HepG2 (cell line): ENCODE measurements at regions not wholly inside any gene's neighbourhood (a gene's known extent, or its start where the extent isn't known, plus 50 kb on each side); places are given as distances from the start of the nearest gene placed in this dataset.

ENCODE experiments used
- ATAC-seq: fragments of 200-7000 bp; cut with Tn5 transposase; 3 replicates; pipeline ENCODE4 v1.9.1; 2020; ENCODE audit warnings: mild to moderate bottlenecking, moderate library complexity
- BruUV-seq: library from RNA; stranded (reverse); fragments of 400-500 nt; replicated peaks from 2 replicates; lab custom pipeline; 2021; lab: Mats Ljungman, UMichigan
- CTCF ChIA-PET: fragments of 300-600 bp; formaldehyde crosslinking; extraction: SDS; loops from one replicate; lab custom pipeline; 2021; ENCODE audit warnings: low total read pairs, inconsistent platforms, low intra/inter-chr PET ratio; lab: Yijun Ruan, JAX
- POLR2A ChIA-PET: fragments of 350-600 bp; sonication (Branson Sonifier 250); formaldehyde crosslinking; loops from one replicate; lab custom pipeline; 2020; ENCODE audit warnings: antibody characterized with exemption, inconsistent platforms; lab: Yijun Ruan, JAX
- DNase-seq: peaks from one replicate; pipeline ENCODE4 v3.0.0-alpha.2; 2015; ENCODE audit warnings: low spot score
- FAIRE-seq: peaks from 3 replicates; lab custom pipeline; 2011; peaks lifted over from hg19 to GRCh38; lab: Jason Lieb, UNC
- H2AFZ ChIP-seq: one replicate; pipeline ENCODE4 v1.6.1; 2011; ENCODE audit warnings: low read length, inconsistent platforms
- H3K27ac ChIP-seq: fragments of 300-600 bp; 3 replicates; pipeline ENCODE4 v1.8.0; 2011; ENCODE audit warnings: mixed run types, mild to moderate bottlenecking, mixed read lengths, low read length, inconsistent platforms; ENCODE audit not compliant: insufficient read depth; ENCODE audit errors: extremely low read length
- H3K27me3 ChIP-seq, 2 experiments: fragments of 200-600 bp in 1 of 2; 2 replicates in 1 of 2; 3 replicates in 1 of 2; pipeline versions ENCODE4 v1.6.0 to v1.8.0; 2011; ENCODE audit warnings: low read length in 2 of 2, mild to moderate bottlenecking in 2 of 2, moderate library complexity in 2 of 2, inconsistent platforms in 1 of 2; ENCODE audit not compliant: insufficient read depth in 2 of 2, control insufficient read depth in 1 of 2
- H3K36me3 ChIP-seq, 2 experiments: fragments of 200-600 bp in 1 of 2; replicated peaks in 1 of 2; 2 replicates in 1 of 2; 3 replicates in 1 of 2; pipeline versions ENCODE4 v1.5.1 to v1.8.0; 2011; ENCODE audit warnings: low read length in 2 of 2, inconsistent platforms in 1 of 2; ENCODE audit not compliant: insufficient read depth in 2 of 2, control insufficient read depth in 1 of 2
- H3K4me1 ChIP-seq: 2 replicates; pipeline ENCODE4 v1.5.1; 2012; ENCODE audit warnings: low read length, inconsistent platforms; ENCODE audit not compliant: insufficient read depth
- H3K4me2 ChIP-seq: 2 replicates; pipeline ENCODE4 v1.6.0; 2011; ENCODE audit warnings: low read depth, low read length, inconsistent platforms
- H3K4me3 ChIP-seq, 3 experiments: fragments of 200-600 bp in 1 of 3; sonication (generic), shearing (Covaris generic) in 1 of 3; replicated peaks in 1 of 3; 2 replicates each; pipeline ENCODE4 v1.5.1; 2011 to 2016; ENCODE audit warnings: low read length in 3 of 3, inconsistent platforms in 2 of 3, low read depth in 2 of 3, mild to moderate bottlenecking in 2 of 3, control low read depth in 1 of 3, mixed read lengths in 1 of 3; ENCODE audit not compliant: insufficient read depth in 1 of 3
- H3K79me2 ChIP-seq: one replicate; pipeline ENCODE4 v1.6.1; 2011; ENCODE audit warnings: low read length, inconsistent platforms; ENCODE audit not compliant: insufficient read depth
- H3K9ac ChIP-seq: 2 replicates; pipeline ENCODE4 v1.6.0; 2011; ENCODE audit warnings: mild to moderate bottlenecking, low read depth, low read length, inconsistent platforms; ENCODE audit not compliant: insufficient read depth
- H3K9me3 ChIP-seq: 2 replicates; pipeline ENCODE4 v1.5.1; 2012; ENCODE audit warnings: mild to moderate bottlenecking, low read length
- H4K20me1 ChIP-seq: 2 replicates; pipeline ENCODE4 v1.6.0; 2011; ENCODE audit warnings: inconsistent platforms, mild to moderate bottlenecking, low read length, moderate library complexity; ENCODE audit not compliant: insufficient read depth
- ATF7-NPFF ChIP-seq: sonication (generic); formaldehyde crosslinking; IDR thresholded peaks from 2 replicates; pipeline ENCODE4 v1.8.1; 2023; ENCODE audit warnings: mild to moderate bottlenecking, low read depth, missing genetic modification reagents, moderate library complexity
- FOXJ3 ChIP-seq: sonication (generic); formaldehyde crosslinking; IDR thresholded peaks from 2 replicates; pipeline ENCODE4 v1.4.0; 2020; ENCODE audit warnings: missing genetic modification reagents, mild to moderate bottlenecking, borderline replicate concordance
- KAT2B ChIP-seq: fragments of 150-350 bp; IDR thresholded peaks from 2 replicates; pipeline ENCODE4 v1.6.1; 2014; ENCODE audit warnings: low read depth, low read length, borderline replicate concordance
- TSC22D2 ChIP-seq: sonication (generic); formaldehyde crosslinking; IDR thresholded peaks from 2 replicates; pipeline ENCODE4 v1.5.1; 2020; ENCODE audit warnings: missing genetic modification reagents, mild to moderate bottlenecking, borderline replicate concordance
- ZBTB3 ChIP-seq: sonication (generic); formaldehyde crosslinking; IDR thresholded peaks from 2 replicates; pipeline ENCODE4 v1.4.0; 2020; ENCODE audit warnings: low read depth, mild to moderate bottlenecking, moderate library complexity, missing genetic modification reagents, borderline replicate concordance
- ZNF674 ChIP-seq: sonication (generic); formaldehyde crosslinking; IDR thresholded peaks from 2 replicates; pipeline ENCODE4 v1.5.0; 2020; ENCODE audit warnings: low read depth, mild to moderate bottlenecking, missing genetic modification reagents
- ZNF83 ChIP-seq: sonication (generic); formaldehyde crosslinking; IDR thresholded peaks from 2 replicates; pipeline ENCODE4 v1.4.0; 2020; ENCODE audit warnings: missing genetic modification reagents, mild to moderate bottlenecking, borderline replicate concordance
- WGBS: methylation state at CpG from one replicate; pipeline ENCODE4 v1.1.6; 2017; ENCODE audit warnings: low lambda C conversion rate; 5-methylcytosine and 5-hydroxymethylcytosine counted together
- in situ Hi-C: cut with HindIII; loops from 2 replicates; pipeline ENCODE4 v1.10.0; 2017; ENCODE audit warnings: low pct_unique_long_range_greater_than_20kb; ENCODE audit not compliant: extremely low pct_ligation_motif_present
- intact Hi-C: fragments of 100-400 bp; cut with micrococcal nuclease; formaldehyde crosslinking; loops from one replicate; pipeline ENCODE4 v1.10.0; 2022; ENCODE audit not compliant: unreplicated experiment
- TF ChIP-seq, protein P1 (sequence below): sonication (generic); formaldehyde crosslinking; IDR thresholded peaks from 2 replicates; pipeline ENCODE4 v1.8.0; 2022; ENCODE audit warnings: mild to moderate bottlenecking, missing genetic modification reagents, moderate library complexity

DNA sequence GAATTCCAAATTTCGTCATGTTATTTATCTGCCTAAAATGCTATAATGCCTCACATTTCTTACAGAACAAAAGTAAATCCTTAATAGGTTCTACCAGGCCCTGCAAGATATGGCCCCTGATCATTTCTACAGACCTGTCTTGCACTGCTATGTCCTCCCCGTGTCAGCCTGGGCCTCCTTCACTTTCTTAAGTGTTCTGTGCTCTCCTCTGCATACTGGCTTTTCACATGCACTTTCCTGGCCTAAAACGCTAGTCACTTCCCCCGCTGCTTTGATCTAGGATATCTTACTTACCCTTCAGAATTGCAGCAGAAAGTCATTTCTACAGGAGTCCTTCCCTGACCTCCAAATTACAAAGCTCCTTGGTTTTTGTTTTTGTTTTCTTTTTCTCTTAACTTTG is 551.3 kb downstream of the NSUN3 start:
- H3K36me3 ChIP-seq: no peaks in the 10 kb centered on the region
- no peaks in the 10 kb centered on the region for H3K9me3 ChIP-seq
- ChIA-PET CTCF (no interaction called here), POLR2A (no interaction called here)
- H4K20me1 ChIP-seq: no peaks in the 10 kb centered on the region
- H3K79me2 ChIP-seq: no peaks in the 10 kb centered on the region
- no peak for TF ChIP-seq FOXJ3 (CRISPR knock-in tag)
- in situ Hi-C loops: no loop called here
- 0% methylated on average over 4 of the region's 4 CpGs for WGBS
- no peak overlapping the region for H2AFZ ChIP-seq
- BruUV-seq: no TSS peak
- intact Hi-C loops: loop anchor here (10.0 kb wide), 1 partner anchor 101 kb away; no protein-coding TSS in a partner anchor
- no peak overlapping the region for H3K4me2 ChIP-seq
- no peaks in the 10 kb centered on the region for H3K27me3 ChIP-seq
- DNase-seq (no peak), FAIRE-seq (no peak), ATAC-seq (no peak)
- no peak overlapping the region for H3K4me3 ChIP-seq
- H3K4me1 ChIP-seq: 0 out of 2 replicates have a peak, but pooled peaks cover 6% of the 10 kb centered on the region
- H3K9ac ChIP-seq: no peak overlapping the region
- H3K27ac ChIP-seq: no peak overlapping the region

DNA sequence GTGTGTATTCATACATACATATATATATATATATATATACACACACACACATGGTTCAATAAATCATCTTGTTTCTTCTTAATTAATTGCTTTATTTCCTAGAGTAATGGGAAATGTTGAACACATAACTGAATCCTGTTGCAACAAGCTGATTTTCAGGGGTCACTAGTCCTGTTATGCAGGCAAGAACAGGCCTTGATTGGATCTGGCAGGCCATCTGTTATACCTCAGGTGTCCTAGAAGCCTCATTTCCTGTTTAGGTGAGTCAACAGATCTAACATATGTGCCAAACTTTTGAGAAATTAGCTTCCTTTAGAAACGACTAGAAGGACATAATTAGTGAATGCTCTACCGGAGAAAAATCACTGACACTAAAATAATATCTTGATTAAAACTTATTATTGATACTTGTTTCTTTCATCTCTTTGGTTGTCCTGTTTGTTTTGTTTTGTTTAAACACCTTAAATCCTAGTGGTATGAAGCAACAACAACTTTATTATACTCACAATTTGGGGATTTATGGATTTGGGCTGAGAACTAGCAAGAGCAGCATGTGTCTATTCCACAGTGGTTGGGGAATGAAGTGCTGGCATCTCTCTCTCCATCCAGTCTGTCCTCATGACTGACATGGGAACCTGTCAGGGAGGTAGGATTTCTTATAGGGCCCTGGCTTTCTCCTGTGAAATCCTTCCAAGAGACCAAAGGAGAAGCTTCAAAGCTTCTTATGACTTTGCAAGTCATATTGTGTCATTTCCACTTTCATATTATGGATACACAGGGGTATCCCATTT is 552.6 kb downstream of the NSUN3 start:
- Histone ChIP-seq H3K79me2 (no peaks in the 10 kb centered on the region), H3K27ac (no peak overlapping the region), H4K20me1 (no peaks in the 10 kb centered on the region), H2AFZ (no peak overlapping the region), H3K27me3 (no peaks in the 10 kb centered on the region), H3K9me3 (no peaks in the 10 kb centered on the region), H3K4me1 (0 out of 2 replicates have a peak, but pooled peaks cover 6% of the 10 kb centered on the region), H3K4me3 (no peak overlapping the region), H3K4me2 (no peak overlapping the region), H3K36me3 (no peaks in the 10 kb centered on the region), H3K9ac (no peak overlapping the region)
- POLR2A ChIA-PET: no interaction called here
- in situ Hi-C loops (no loop called here), intact Hi-C loops (loop anchor here (10.0 kb wide), 1 partner anchor 99 kb away; no protein-coding TSS in a partner anchor)
- CTCF ChIA-PET: no interaction called here
- 44% methylated on average over 2 of the region's 2 CpGs for WGBS
- no TSS peak for BruUV-seq
- no peak for FAIRE-seq
- no peak for DNase-seq
- no peak for ATAC-seq
- TF ChIP-seq KAT2B (no peak), ZBTB3 (CRISPR knock-in tag) (no peak), ATF7-NPFF (CRISPR knock-in tag) (no peak), ZNF83 (CRISPR knock-in tag) (no peak), TSC22D2 (CRISPR knock-in tag) (no peak), ZNF674 (CRISPR knock-in tag) (no peak)
- TF ChIP-seq, protein P1, sequence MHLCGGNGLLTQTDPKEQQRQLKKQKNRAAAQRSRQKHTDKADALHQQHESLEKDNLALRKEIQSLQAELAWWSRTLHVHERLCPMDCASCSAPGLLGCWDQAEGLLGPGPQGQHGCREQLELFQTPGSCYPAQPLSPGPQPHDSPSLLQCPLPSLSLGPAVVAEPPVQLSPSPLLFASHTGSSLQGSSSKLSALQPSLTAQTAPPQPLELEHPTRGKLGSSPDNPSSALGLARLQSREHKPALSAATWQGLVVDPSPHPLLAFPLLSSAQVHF (CRISPR knock-in tag): no peak
